WTC11 (cell line): ENCODE measurements at regions not wholly inside any gene's neighbourhood (a gene's known extent, or its start where the extent isn't known, plus 50 kb on each side); places are given as distances from the start of the nearest gene placed in this dataset.

Experiments used
- ATAC-seq: fragments of 200-7000 bp; cut with Tn5 transposase; 2 replicates; pipeline ENCODE4 v1.10.0; 2021; ENCODE audit warnings: mild to moderate bottlenecking, moderate library complexity
- CTCF ChIA-PET: fragments of 300-600 bp; sonication (Branson Sonifier 250); formaldehyde crosslinking; loops from one replicate; lab custom pipeline; 2021; ENCODE audit warnings: antibody characterized with exemption; lab: Charles Lee
- POLR2A ChIA-PET: fragments of 350-600 bp; sonication (Branson Sonifier 250); formaldehyde crosslinking; loops from one replicate; lab custom pipeline; 2021; ENCODE audit warnings: antibody characterized with exemption; lab: Charles Lee
- DNase-seq: peaks from one replicate; pipeline ENCODE4 v3.0.0; 2021; ENCODE audit warnings: low spot score
- H3K27ac Mint-ChIP-seq: 2 replicates; pipeline ENCODE4 v1.8.0; 2021; ENCODE audit warnings: mixed read lengths
- H3K27me3 Mint-ChIP-seq: 2 replicates; pipeline ENCODE4 v1.8.0; 2021; ENCODE audit warnings: low read depth, mild to moderate bottlenecking, moderate library complexity, mixed read lengths
- H3K36me3 Mint-ChIP-seq: 2 replicates; pipeline ENCODE4 v1.8.0; 2021; ENCODE audit warnings: mixed read lengths
- H3K4me1 Mint-ChIP-seq: 2 replicates; pipeline ENCODE4 v1.8.0; 2022; ENCODE audit warnings: mixed read lengths
- H3K4me3 Mint-ChIP-seq: 2 replicates; pipeline ENCODE4 v1.8.0; 2021; ENCODE audit warnings: mild to moderate bottlenecking, moderate library complexity, mixed read lengths
- H3K9me3 Mint-ChIP-seq: 2 replicates; pipeline ENCODE4 v1.8.0; 2021; ENCODE audit warnings: mixed read lengths
- ATF1 ChIP-seq: sonication (generic); formaldehyde crosslinking; IDR thresholded peaks from 2 replicates; pipeline ENCODE4 v1.8.1; 2023; ENCODE audit warnings: mild to moderate bottlenecking, moderate library complexity, missing genetic modification reagents
- ATF2 ChIP-seq: sonication (generic); formaldehyde crosslinking; IDR thresholded peaks from 2 replicates; pipeline ENCODE4 v1.8.1; 2022; ENCODE audit warnings: low read depth, missing genetic modification reagents, borderline replicate concordance
- CBFB ChIP-seq: sonication (generic); formaldehyde crosslinking; IDR thresholded peaks from 2 replicates; pipeline ENCODE4 v1.8.1; 2022; ENCODE audit warnings: mild to moderate bottlenecking, low read depth, missing genetic modification reagents
- ERG ChIP-seq: fragments of 250-450 bp; sonication (Bioruptor Pico); IDR thresholded peaks from 2 replicates; pipeline ENCODE4 v1.8.0; 2021; ENCODE audit warnings: mild to moderate bottlenecking
- ESRRA ChIP-seq: sonication (generic); formaldehyde crosslinking; IDR thresholded peaks from 2 replicates; pipeline ENCODE4 v1.8.1; 2022; ENCODE audit warnings: mild to moderate bottlenecking, missing genetic modification reagents, borderline replicate concordance
- ETV6 ChIP-seq: sonication (generic); formaldehyde crosslinking; IDR thresholded peaks from 2 replicates; pipeline ENCODE4 v1.8.1; 2022; ENCODE audit warnings: mild to moderate bottlenecking, missing genetic modification reagents
- FOXP1 ChIP-seq: sonication (generic); formaldehyde crosslinking; IDR thresholded peaks from 2 replicates; pipeline ENCODE4 v1.8.0; 2022; ENCODE audit warnings: missing genetic modification reagents, mild to moderate bottlenecking, moderate library complexity, borderline replicate concordance
- NFE2L1 ChIP-seq: sonication (generic); formaldehyde crosslinking; IDR thresholded peaks from 2 replicates; pipeline ENCODE4 v1.8.1; 2023; ENCODE audit warnings: missing genetic modification reagents
- NR1H2 ChIP-seq: sonication (generic); formaldehyde crosslinking; IDR thresholded peaks from 2 replicates; pipeline ENCODE4 v1.9.0; 2021; ENCODE audit warnings: mild to moderate bottlenecking, moderate library complexity, missing genetic modification reagents
- SMAD3 ChIP-seq: sonication (generic); formaldehyde crosslinking; IDR thresholded peaks from 2 replicates; pipeline ENCODE4 v1.8.0; 2022; ENCODE audit warnings: missing genetic modification reagents, mild to moderate bottlenecking, borderline replicate concordance
- SP1 ChIP-seq: sonication (generic); formaldehyde crosslinking; conservative IDR thresholded peaks from 2 replicates; pipeline ENCODE4 v1.8.1; 2022; ENCODE audit warnings: missing genetic modification reagents
- TEAD1 ChIP-seq: sonication (generic); formaldehyde crosslinking; IDR thresholded peaks from 2 replicates; pipeline ENCODE4 v1.8.0; 2022; ENCODE audit warnings: mild to moderate bottlenecking, missing genetic modification reagents
- ZNF138 ChIP-seq: sonication (generic); formaldehyde crosslinking; conservative IDR thresholded peaks from 2 replicates; pipeline ENCODE4 v1.8.1; 2022; ENCODE audit warnings: mild to moderate bottlenecking, moderate library complexity, missing genetic modification reagents
- ZNF281 ChIP-seq: sonication (generic); formaldehyde crosslinking; IDR thresholded peaks from 2 replicates; pipeline ENCODE4 v1.8.0; 2023; ENCODE audit warnings: mild to moderate bottlenecking, missing genetic modification reagents
- ZNF317 ChIP-seq: sonication (generic); formaldehyde crosslinking; IDR thresholded peaks from 2 replicates; pipeline ENCODE4 v1.8.1; 2023; ENCODE audit warnings: low read depth, mild to moderate bottlenecking, moderate library complexity, missing genetic modification reagents, borderline replicate concordance
- ZNF425 ChIP-seq: fragments of 250-450 bp; sonication (Bioruptor Pico); conservative IDR thresholded peaks from 2 replicates; pipeline ENCODE4 v1.9.0; 2021; ENCODE audit warnings: mild to moderate bottlenecking
- ZNF512 ChIP-seq: sonication (generic); formaldehyde crosslinking; IDR thresholded peaks from 2 replicates; pipeline ENCODE4 v1.8.1; 2022; ENCODE audit warnings: missing genetic modification reagents, borderline replicate concordance

- no peaks in the 10 kb centered on the region for H3K36me3 Mint-ChIP-seq
- H3K27ac Mint-ChIP-seq, result peak overlapping the region; percentile 81
- no peak for DNase-seq
- no peaks in the 10 kb centered on the region for H3K27me3 Mint-ChIP-seq
- peaks cover 24% of the 10 kb centered on the region for H3K9me3 Mint-ChIP-seq
- no peak for TF ChIP-seq ZNF512 (CRISPR knock-in tag)
- TF ChIP-seq ZNF281 (CRISPR knock-in tag), result no peak
- TF ChIP-seq ZNF138, result no peak
- no peak for TF ChIP-seq ETV6
- TF ChIP-seq FOXP1 (CRISPR knock-in tag), result no peak
- no peak for TF ChIP-seq SP1
- TF ChIP-seq SMAD3 (CRISPR knock-in tag), result no peak
- TF ChIP-seq TEAD1 (CRISPR knock-in tag), result no peak
- no peak for TF ChIP-seq NFE2L1 (CRISPR knock-in tag)
- TF ChIP-seq CBFB (CRISPR knock-in tag), result no peak
- TF ChIP-seq ATF1, result no peak
- no peak for TF ChIP-seq NR1H2
- TF ChIP-seq ERG (CRISPR knock-in tag), result no peak
- no peak overlapping the region for H3K4me3 Mint-ChIP-seq
- peaks cover 15% of the 10 kb centered on the region for H3K4me1 Mint-ChIP-seq
- peak; percentile 83 for ATAC-seq
- CTCF ChIA-PET, result no interaction called here
- POLR2A ChIA-PET, result no interaction called here
Measured at GRCh38 chr14:45810152-45810872, 557.3 kb upstream of the MIS18BP1 start.

- Mint-ChIP-seq H3K27ac (no peak overlapping the region), H3K4me3 (no peak overlapping the region), H3K27me3 (no peaks in the 10 kb centered on the region), H3K9me3 (peaks cover 13% of the 10 kb centered on the region), H3K4me1 (peaks cover 15% of the 10 kb centered on the region), H3K36me3 (peaks cover 2% of the 10 kb centered on the region; the same call in 1 of the 2 replicates)
- no peak for TF ChIP-seq ATF1
- TF ChIP-seq ZNF317 (CRISPR knock-in tag), result no peak
- no peak for TF ChIP-seq ESRRA (CRISPR knock-in tag)
- TF ChIP-seq ZNF425 (CRISPR knock-in tag), result no peak
- TF ChIP-seq NFE2L1 (CRISPR knock-in tag), result no peak
- TF ChIP-seq ATF2, result no peak
- no peak for TF ChIP-seq SP1
- ATAC-seq, result no peak
- DNase-seq, result no peak
- POLR2A ChIA-PET, result no interaction called here
- CTCF ChIA-PET, result no interaction called here
Measured at GRCh38 chr14:45807178-45807899, 554.3 kb upstream of the MIS18BP1 start.
